HL-60/S4 (cell line): ENCODE measurements at regions not wholly inside any gene's neighbourhood (a gene's known extent, or its start where the extent isn't known, plus 50 kb on each side); places are given as distances from the start of the nearest gene placed in this dataset.

Experiments
- in situ Hi-C: fragments of 300-500 bp; cut with MboI; formaldehyde crosslinking; loops from 2 replicates; pipeline ENCODE4 v1.14.3; 2022; ENCODE audit warnings: low sequenced_read_pairs

DNA sequence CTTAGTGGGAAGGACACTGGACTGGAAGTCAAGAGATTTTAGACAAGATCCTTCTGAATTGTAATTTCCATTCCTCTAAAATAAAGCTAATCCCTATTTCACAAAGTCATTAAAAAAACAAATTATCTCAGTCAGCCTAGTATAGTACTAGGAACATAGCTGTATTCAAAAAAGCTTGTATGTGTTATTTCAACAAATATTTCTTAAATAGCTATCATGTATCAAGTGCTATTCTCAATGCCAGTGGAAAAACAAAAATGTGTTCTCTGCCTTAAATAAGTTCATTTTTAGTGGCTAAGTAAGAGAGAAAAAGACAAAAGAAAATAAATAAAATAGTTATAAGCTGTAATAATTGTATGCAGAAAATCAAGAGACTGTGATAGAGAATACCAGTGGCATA lies 541.8 kb upstream of the CDH2 start:
- in situ Hi-C loops, result no loop called here

DNA sequence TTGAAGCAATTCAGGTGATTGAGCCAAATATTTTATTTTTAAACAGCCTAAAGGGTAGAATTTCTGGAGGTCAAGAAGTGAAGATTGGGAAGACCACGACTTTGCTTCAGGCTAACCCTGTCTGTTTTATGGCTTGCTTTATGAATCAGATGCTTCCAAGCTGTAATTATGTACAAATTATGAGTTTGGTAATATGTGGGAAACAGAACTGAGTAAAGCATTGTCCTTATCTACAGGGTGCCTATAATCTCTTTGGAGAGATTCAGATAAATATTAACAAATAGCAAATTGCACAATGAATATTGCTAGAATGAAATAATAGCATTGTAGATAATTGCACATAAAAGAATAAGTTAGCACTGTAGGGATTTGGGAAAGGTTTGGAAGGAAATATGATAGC lies 539.4 kb upstream of the CDH2 start:
- in situ Hi-C loops, result no loop called here

DNA sequence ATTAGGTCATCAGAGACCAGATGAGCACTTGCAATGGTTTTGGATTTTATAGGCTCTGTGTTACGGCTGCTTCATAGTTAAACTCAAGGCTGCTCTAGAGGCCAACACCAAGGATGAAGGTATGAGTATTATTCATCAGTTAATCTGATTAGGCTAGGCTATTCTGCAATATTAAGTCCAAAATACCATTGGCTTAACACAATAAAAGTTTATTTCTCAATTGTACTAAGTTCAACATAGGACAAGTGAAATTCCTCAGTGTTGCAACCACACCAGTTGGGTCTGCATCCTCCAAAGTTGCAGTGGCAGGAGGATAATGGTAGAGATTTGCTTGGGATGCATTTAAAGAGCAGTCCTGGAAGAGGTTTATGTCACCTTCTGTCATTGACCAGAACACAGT lies 538.3 kb upstream of the CDH2 start:
- in situ Hi-C loops, result no loop called here

DNA sequence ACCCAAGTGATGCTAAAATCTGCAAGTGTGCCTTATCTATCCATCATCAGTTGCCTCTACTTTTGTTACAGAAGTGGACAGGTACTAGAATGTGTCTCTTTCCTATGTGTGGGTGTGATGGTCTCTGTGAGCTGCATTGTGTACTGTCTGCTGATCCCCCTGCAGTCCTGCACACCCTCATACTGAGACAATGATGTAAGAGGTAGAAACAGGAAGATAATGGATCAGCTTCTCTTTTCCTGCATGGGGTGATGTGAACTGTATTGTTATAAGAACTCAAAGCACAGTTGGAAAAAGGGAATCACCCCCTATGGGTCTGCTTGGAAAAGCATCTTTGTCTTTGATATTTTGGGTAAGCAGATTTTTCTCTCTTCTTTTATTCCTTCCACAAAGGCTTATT lies 537.6 kb upstream of the CDH2 start:
- in situ Hi-C loops, result no loop called here

DNA sequence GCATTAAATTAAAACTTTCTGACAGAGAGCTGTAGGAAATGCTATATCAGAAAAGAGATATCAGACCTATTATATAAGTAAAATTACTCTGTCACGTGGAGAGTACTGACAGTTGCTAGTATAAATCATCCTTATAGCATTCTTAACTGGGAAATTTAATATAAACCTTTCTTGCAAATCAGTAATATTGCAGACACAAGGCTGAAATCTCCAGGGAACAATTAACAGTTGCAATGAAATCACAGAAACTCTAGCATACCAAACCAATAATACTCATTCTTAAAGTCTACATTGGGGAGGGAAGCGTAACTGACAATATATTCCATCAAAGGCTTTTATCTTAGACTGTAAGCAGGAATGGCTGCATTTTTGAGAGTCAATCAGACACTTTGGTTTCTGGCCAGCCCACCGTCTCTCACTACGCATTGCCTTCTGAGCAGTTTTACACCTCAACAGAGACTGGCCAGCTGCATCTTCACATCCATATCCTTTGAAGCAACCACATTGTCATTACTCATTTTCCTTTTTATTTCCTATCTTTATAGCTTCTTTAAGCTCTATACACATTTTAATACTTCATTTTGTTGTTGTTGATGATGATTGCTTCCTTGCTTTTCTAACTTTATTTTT lies 536.0 kb upstream of the CDH2 start:
- in situ Hi-C loops, result no loop called here

DNA sequence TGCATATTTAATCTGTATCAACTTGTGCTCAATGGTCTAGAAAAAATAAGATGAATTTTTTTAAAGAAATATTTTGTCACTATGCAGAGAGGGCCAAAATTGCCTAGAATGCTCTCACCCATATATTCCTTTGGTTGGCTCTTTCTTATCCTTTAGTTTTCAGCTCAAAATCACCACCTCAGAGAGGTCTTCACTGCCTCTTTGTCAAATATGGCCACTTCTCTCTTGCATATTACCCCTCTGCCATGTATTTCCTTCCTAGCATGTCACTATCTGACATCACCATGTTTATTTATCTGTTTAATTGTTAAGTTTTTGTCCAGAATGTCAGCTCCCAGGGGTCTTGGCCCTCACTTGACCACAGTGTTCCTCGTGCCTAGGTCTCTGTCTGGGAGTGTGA lies 535.2 kb upstream of the CDH2 start:
- in situ Hi-C loops, result no loop called here

DNA sequence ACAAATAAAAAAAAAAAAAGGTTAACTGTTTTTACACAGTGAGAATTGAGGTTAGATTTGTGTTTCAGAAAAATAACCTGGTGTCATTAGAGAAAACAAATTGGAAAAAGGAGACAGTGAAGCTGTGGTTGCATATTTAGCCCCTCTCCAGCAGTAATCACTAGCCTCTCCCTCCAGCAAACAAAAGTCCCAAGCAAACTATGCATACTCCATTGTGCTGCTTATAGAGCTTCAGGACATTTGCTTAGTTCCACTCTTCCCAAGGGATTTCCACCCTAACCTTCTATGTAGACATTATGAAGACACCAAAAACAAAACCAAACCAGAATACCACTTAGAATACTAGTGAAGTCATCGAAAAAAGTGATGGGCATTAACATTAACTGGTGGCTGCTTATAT lies 534.2 kb upstream of the CDH2 start:
- in situ Hi-C loops, result no loop called here

DNA sequence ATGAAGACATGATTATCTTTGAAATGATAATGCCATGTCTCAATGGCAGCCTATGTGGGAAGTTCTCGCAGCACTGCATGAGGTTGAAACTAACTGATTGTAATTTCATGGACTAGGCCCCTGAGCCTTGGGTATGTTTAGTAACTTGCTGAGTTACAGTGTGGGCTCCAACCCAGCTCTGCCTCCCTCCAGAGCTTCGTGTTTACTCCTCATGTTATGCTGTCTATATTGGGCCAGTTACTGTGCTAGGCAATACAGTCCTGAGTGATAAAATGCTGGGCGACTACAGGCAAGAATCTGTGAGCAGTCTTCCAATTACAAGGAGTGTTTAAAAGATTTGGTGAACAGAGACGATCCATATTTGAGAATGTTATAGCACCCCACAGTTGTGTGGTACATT lies 530.1 kb upstream of the CDH2 start:
- in situ Hi-C loops, result no loop called here

DNA sequence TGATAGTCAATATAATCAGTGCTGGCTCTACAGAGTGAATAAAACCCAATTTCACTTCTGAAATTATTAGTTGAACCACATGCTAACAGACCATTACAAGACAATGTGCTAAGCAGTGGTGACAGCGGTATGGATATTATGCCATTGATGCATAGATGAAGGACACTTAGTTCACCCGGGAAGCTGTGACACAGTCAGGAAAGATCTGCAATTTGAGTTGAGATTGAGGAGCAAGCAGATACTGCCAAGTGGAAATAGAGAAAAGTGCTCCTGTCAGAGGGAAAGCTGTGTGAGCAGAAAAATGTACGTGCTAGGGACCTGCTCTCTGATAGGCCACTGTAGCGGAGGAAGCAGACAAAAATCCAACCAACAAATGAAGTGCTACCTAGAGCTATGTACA lies 529.5 kb upstream of the CDH2 start:
- in situ Hi-C loops, result no loop called here

DNA sequence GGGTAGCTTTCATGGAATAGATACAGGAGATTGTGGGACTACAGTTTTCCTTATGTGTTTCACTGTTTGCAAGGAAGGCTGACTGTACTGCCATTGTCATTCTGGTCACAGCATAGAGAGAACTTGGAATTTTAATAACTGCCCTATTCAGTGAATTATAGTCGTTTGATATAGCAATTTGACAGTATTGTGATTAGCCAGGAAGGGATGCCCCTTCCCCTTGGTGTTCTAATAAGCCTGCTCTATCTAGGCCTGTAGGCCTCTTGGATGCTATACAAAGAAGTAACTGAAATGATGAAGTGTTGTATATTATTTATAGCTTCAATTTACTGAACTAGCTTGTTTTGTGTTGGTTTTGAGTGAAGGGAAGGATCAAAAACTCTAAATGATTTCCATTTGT lies 528.6 kb upstream of the CDH2 start:
- in situ Hi-C loops, result no loop called here

DNA sequence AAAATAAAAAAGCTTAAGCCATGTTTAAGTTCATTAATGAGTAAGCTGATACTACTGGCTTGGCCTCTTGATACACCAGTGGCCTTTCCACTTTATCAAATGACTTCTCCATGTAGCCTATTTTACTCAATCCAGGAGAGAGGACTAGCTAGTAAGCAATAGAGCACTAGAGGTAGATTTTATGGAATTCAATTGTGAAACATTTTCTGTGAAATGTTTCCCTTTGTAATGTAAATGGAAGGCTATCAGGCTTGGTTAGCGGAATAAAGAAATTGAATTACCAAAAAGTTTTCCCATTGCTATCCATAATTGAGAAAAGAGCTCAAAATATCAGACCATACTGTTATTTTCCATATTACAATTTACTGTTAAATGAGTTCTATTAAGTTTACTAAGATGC lies 515.4 kb upstream of the CDH2 start:
- in situ Hi-C loops, result loop anchor here (25.0 kb wide), 1 partner anchor 95 kb away; no protein-coding TSS in a partner anchor

DNA sequence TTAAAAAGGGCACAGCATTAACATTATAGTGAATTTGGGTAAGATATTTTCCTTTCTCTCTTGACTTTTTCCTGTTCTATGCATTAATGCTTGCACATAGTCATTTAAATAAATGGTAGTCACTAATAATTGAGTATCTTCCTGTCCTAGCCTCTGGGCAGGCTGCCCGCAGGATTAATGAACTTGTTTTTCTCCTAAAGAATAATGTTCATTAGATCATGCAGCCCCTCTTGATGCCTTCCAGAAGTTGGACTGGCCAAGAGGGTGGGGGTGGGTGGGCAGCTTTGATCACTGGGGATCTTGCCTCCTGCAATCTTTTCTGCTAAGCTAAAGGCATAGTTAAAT lies 514.5 kb upstream of the CDH2 start:
- in situ Hi-C loops, result loop anchor here (25.0 kb wide), 1 partner anchor 96 kb away; no protein-coding TSS in a partner anchor

DNA sequence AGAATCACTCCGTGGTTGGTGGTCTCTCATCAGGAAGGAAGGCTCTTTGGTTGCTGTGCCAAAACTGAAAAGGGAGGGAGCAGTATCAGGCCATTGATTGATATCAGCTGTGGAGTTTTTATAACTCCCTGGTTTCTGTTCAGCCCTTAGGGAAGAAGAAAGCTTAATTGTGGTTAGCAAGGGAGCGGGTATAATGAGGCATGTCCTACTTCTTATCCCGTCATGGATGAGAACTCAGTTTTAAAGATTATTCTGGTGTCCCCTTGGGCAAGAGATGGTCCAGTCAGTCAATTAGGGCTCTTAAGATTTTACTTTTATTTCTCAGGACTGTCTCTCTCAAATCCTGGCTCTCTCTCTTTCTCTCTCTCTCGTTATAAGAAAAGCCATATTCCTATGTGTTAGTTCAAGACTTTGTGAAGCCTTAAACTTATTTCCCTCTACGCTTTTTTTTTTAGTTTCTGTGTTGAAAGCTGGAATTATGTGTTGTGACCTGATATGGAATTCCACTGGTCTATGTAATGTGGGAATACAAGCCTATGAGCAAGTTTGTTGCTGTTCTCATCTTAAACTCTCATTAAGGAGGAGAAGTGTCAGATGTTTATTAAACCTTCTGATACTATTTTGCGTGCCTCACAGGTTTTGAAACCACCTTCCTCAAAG lies 514.0 kb upstream of the CDH2 start:
- in situ Hi-C loops, result loop anchor here (25.0 kb wide), 1 partner anchor 96 kb away; no protein-coding TSS in a partner anchor

DNA sequence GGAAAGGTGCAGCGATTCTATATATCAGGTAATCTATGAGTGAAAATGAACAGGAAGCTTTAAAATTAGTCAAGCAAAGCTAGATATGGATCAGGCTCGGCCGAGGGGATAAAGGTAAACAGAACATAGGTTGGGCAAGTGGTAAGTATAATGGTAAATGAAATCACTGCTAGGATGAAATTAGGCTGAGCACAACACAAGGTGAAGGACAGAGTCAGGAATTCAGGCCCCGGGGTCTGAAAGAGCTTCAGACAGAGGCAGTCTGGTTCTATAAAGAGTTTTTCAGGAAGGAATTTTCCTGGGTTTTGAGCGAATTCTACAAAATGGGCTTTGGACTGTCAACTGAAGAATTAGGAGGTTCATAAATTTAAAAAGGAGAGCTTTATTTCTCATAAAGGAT lies 513.2 kb upstream of the CDH2 start:
- in situ Hi-C loops, result loop anchor here (25.0 kb wide), 1 partner anchor 97 kb away; no protein-coding TSS in a partner anchor

DNA sequence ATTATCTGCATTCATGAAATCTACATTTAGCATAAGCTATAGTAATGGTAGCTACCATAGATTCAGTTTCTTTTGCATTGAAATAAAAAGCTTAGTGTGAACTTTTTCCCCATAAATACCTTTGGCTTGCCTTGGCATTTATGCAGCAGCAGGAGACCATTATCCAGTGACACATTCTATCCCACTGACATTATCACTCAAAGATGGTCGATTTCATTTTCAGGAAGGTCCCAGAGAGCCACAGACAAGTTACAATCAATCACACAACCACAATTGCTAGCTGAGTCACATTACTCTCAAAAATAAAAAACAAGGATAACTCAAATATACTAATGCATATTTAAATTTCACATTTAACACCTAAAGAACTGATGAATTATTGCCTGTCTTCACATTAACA lies 512.7 kb upstream of the CDH2 start:
- in situ Hi-C loops, result loop anchor here (25.0 kb wide), 1 partner anchor 98 kb away; no protein-coding TSS in a partner anchor

DNA sequence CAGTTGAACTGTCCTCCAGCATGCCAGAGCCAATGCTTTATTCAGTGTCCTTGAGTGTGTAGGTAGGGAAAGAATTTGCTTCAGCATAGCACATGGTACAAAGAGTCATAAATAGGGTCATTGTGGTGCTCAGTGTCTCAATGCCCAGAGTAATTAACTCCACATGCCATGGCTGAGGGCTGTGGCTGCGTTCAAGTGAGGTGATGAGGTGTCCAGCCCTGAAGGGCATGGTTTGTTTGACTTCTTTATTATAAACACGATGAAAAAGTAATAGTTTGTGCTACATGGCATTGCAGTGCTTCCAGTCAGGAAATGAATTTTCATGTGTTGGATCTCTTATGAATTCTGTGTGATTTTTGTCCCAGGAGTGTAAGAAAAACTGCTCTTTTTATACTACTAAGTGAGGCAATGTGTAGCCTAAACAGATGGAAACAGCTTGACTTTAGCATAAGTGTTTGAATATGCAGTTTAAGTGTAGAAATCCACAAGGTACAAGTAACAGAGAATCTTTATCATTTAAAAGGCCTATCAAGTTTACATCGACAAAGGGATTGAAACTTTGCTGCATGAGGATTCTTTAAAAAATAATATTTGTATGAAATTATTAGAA lies 507.9 kb upstream of the CDH2 start:
- in situ Hi-C loops, result loop anchor here (25.0 kb wide), 1 partner anchor 102 kb away; no protein-coding TSS in a partner anchor

DNA sequence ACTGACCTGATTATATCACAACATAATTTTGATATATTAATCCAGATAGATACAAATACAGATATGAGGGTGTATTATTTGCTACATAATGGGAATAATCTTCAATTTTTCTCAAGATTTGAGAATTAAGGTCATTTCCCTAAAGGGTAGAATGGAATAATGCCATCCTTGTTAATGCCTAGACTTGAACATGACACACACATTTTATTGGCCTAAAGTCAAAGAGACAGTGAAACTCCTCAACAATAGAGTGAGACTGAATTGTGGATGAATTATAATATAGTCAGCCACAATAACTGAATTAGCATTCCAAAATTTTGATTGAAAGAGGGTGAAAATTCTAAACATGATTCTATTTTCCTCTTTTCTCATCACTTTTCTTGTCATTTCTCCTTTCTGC lies 506.0 kb upstream of the CDH2 start:
- in situ Hi-C loops, result loop anchor here (25.0 kb wide), 1 partner anchor 104 kb away; no protein-coding TSS in a partner anchor

DNA sequence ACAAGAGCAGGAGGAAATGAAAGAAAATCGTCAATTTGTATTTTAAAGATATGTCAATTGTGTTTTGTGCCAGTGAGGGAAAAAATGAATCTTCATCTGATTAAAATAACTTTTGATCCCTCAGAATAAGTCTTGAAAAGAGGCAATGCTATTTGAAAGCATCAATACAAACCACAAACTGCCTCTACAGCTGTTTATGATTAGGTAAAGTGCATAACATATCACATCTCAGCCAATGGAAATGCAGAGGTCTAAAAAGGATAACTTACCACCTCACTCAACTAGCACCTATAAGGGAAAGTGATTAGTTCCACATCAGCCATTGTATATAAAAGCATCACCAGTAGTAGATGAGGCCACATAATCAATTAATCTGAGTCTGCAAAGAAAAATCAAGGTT lies 492.2 kb upstream of the CDH2 start:
- in situ Hi-C loops, result no loop called here

DNA sequence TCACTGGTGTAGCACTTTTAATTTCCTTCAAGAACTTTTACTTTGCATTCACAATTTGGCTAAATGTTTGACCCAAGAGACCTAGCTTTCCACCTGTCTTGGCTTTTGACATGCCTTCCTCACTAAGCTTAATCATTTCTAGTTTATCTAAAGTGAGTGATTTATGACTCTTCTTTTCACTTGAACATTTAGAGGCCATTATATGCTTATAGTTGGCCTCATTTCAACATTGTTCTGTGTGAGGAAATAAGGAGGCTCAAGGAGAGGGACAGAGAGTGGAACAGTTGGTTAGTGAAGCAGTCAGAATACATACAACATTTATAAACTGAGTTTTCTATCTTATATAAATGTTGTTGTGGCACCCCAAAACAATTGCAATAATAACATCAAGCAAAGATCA lies 489.3 kb upstream of the CDH2 start:
- in situ Hi-C loops, result no loop called here

DNA sequence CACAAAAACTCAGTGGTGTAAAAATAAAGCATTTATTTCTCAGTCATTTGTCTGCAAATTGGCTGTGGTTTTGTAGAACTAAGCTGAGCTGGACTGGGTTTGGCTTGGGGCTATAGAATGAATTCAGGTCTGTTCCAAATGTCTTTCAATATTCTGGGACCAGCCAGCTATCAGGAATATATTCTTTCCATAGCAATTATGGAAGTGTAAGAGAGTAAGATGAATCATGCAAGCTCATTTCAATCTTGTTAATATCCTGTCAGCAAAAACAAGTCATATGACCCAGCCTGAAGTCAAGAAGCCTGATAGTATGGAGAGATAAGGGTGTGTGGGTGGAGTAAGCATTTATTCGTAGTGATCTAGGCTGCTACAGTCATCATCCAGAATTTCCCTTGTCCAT lies 481.0 kb upstream of the CDH2 start:
- in situ Hi-C loops, result no loop called here

DNA sequence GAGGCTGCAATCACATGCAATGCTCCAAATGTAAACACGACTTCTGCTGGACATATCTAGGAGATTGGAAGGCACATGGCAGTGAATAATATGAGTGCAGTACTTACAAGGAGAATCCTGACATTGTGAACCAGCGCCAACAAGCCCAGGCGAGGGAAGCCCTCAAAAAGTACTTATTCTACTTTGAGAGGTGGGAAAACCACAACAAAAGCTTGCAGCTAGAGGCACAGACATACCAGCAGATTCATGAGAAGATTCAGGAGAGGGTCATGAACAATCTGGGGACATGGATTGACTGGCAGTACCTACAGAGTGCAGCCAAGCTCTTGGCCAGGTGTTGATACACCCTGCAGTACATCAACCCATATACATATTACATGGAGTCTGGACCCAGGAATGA lies 475.7 kb upstream of the CDH2 start:
- in situ Hi-C loops, result no loop called here

DNA sequence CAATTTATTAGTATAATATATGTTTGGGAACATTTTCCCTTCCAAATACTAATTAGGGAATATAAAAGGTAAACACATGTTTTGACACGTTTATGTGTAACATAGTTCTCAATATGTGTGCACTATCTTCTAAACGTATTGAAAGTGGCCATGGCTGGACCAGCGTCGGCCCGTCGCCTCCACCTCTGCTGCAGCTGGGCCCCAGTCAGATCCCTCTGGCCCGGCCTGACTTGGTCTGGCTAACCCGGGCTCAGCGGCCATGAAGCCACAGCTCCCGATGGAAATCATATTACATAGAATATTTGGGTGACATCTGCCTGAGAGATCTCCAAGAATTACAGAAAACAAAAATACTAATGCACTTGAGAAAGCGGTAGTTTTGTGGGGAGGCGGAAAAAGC lies 474.4 kb upstream of the CDH2 start:
- in situ Hi-C loops, result no loop called here
